SK-N-SH (cell line): ENCODE measurements at regions not wholly inside any gene's neighbourhood (a gene's known extent, or its start where the extent isn't known, plus 50 kb on each side); places are given as distances from the start of the nearest gene placed in this dataset.

Experiments
- CTCF ChIA-PET: fragments of 300-600, 350-600 bp; formaldehyde crosslinking; extraction: SDS; loops from one replicate; lab custom pipeline; 2021; lab: Yijun Ruan, JAX
- POLR2A ChIA-PET: fragments of 350-600 bp; sonication (Branson Sonifier 250); formaldehyde crosslinking; extraction: SDS; loops from one replicate; lab custom pipeline; 2020; ENCODE audit warnings: antibody characterized with exemption, inconsistent platforms; lab: Yijun Ruan, JAX
- DNase-seq: peaks from one replicate; pipeline ENCODE4 v3.0.0; 2012
- H2AFZ ChIP-seq: fragments of 200-600 bp; sonication (generic); 2 replicates; pipeline ENCODE4 v1.8.1; 2016; ENCODE audit warnings: antibody characterized with exemption, mild to moderate bottlenecking, low read depth
- H3F3A ChIP-seq: fragments of 200-600 bp; sonication (generic); replicated peaks from 2 replicates; pipeline ENCODE3; 2016; ENCODE audit warnings: antibody characterized with exemption, mild to moderate bottlenecking; ENCODE audit not compliant: insufficient read depth
- H3K27ac ChIP-seq, 2 experiments: fragments of 200-500 bp in 1 of 2; fragments of 200-600 bp in 1 of 2; sonication (Bioruptor generic) in 1 of 2; sonication (generic), shearing (Covaris generic) in 1 of 2; 2 replicates each; pipeline versions ENCODE4 v1.5.1 to v1.6.1; 2014 to 2016; ENCODE audit warnings: low read depth in 2 of 2, inconsistent platforms in 1 of 2, low read length in 1 of 2, mild to moderate bottlenecking in 1 of 2, mixed read lengths in 1 of 2
- H3K27me3 ChIP-seq: fragments of 200-600 bp; sonication (generic), shearing (Covaris generic); 2 replicates; pipeline ENCODE4 v1.6.1; 2016; ENCODE audit warnings: mixed run types; ENCODE audit not compliant: insufficient read depth
- H3K36me3 ChIP-seq, 2 experiments: fragments of 200-500 bp in 1 of 2; fragments of 200-600 bp in 1 of 2; sonication (Bioruptor generic) in 1 of 2; sonication (generic) in 1 of 2; replicated peaks in 1 of 2; 2 replicates each; pipeline versions ENCODE3 to v1.5.1; 2014 to 2016; ENCODE audit warnings: low read length in 1 of 2, mild to moderate bottlenecking in 1 of 2; ENCODE audit not compliant: insufficient read depth in 2 of 2, control insufficient read depth in 1 of 2
- H3K4me1 ChIP-seq, 2 experiments: fragments of 200-500 bp in 1 of 2; fragments of 200-600 bp in 1 of 2; sonication (Bioruptor generic) in 1 of 2; sonication (generic), shearing (Covaris generic) in 1 of 2; 2 replicates each; pipeline versions ENCODE4 v1.5.1 to v1.6.1; 2014 to 2016; ENCODE audit warnings: low read depth in 1 of 2, low read length in 1 of 2, mixed run types in 1 of 2; ENCODE audit not compliant: insufficient read depth in 2 of 2, control insufficient read depth in 1 of 2
- H3K4me2 ChIP-seq: fragments of 200-600 bp; sonication (generic), shearing (Covaris generic); 2 replicates; pipeline ENCODE4 v1.6.1; 2017; ENCODE audit warnings: mixed run types
- H3K4me3 ChIP-seq, 2 experiments: fragments of 200-500 bp in 1 of 2; fragments of 200-600 bp in 1 of 2; sonication (Bioruptor generic) in 1 of 2; sonication (generic), shearing (Covaris generic) in 1 of 2; 2 replicates each; pipeline versions ENCODE4 v1.5.1 to v1.8.1; 2014 to 2016; ENCODE audit warnings: low read depth in 2 of 2, inconsistent platforms in 1 of 2, low read length in 1 of 2, mild to moderate bottlenecking in 1 of 2, mixed read lengths in 1 of 2, moderate library complexity in 1 of 2
- H3K79me2 ChIP-seq: fragments of 200-600 bp; sonication (generic); 2 replicates; pipeline ENCODE4 v1.8.1; 2017; ENCODE audit warnings: mild to moderate bottlenecking; ENCODE audit not compliant: insufficient read depth
- H3K9ac ChIP-seq: fragments of 200-600 bp; sonication (generic); 2 replicates; pipeline ENCODE4 v1.6.1; 2017; ENCODE audit warnings: mixed run types
- H3K9me2 ChIP-seq: fragments of 200-600 bp; sonication (generic); 2 replicates; pipeline ENCODE4 v1.6.1; 2017; ENCODE audit warnings: mixed run types
- H3K9me3 ChIP-seq: fragments of 200-600 bp; sonication (generic); 2 replicates; pipeline ENCODE4 v1.6.1; 2017; ENCODE audit warnings: mixed run types, mild to moderate bottlenecking, moderate library complexity
- H4K20me1 ChIP-seq: fragments of 200-600 bp; sonication (generic); 2 replicates; pipeline ENCODE4 v1.6.1; 2017; ENCODE audit warnings: mild to moderate bottlenecking, mixed run types; ENCODE audit not compliant: insufficient read depth
- ELF1 ChIP-seq: IDR thresholded peaks from 2 replicates; pipeline ENCODE4 v1.4.0; 2012
- EP300 ChIP-seq, 2 experiments: IDR thresholded peaks; 2 replicates each; pipeline versions ENCODE4 v1.4.0 to v1.6.1; 2012; ENCODE audit warnings: borderline replicate concordance in 1 of 2, low read depth in 1 of 2, low read length in 1 of 2
- FOSL2 ChIP-seq: IDR thresholded peaks from 2 replicates; pipeline ENCODE4 v1.4.0; 2012; ENCODE audit warnings: low read depth, mild to moderate bottlenecking, moderate library complexity, borderline replicate concordance
- GABPA ChIP-seq: IDR thresholded peaks from 2 replicates; pipeline ENCODE4 v1.4.0; 2012; ENCODE audit warnings: low read depth, mild to moderate bottlenecking
- GATA2 ChIP-seq: sonication (generic); formaldehyde crosslinking; IDR thresholded peaks from 2 replicates; pipeline ENCODE4 v1.5.0; 2020; ENCODE audit warnings: mild to moderate bottlenecking, missing genetic modification reagents
- JUND ChIP-seq: IDR thresholded peaks from 2 replicates; pipeline ENCODE4 v1.4.0; 2012
- NRF1 ChIP-seq: IDR thresholded peaks from 2 replicates; pipeline ENCODE4 v1.6.1; 2012; ENCODE audit warnings: low read depth, mild to moderate bottlenecking, low read length
- POLR2AphosphoS5 ChIP-seq: IDR thresholded peaks from 2 replicates; pipeline ENCODE4 v1.6.1; 2012; ENCODE audit warnings: low read depth, low read length
- RAD21 ChIP-seq: IDR thresholded peaks from 2 replicates; pipeline ENCODE4 v1.6.1; 2012; ENCODE audit warnings: mild to moderate bottlenecking, low read length
- RFX5 ChIP-seq: IDR thresholded peaks from 2 replicates; pipeline ENCODE4 v1.6.1; 2012; ENCODE audit warnings: mild to moderate bottlenecking, improper control_type of control experiment, low read length
- RXRA ChIP-seq: IDR thresholded peaks from 2 replicates; pipeline ENCODE4 v1.4.0; 2012; ENCODE audit warnings: low read depth, mild to moderate bottlenecking, borderline replicate concordance
- SMC3 ChIP-seq: IDR thresholded peaks from 2 replicates; pipeline ENCODE4 v1.6.1; 2012; ENCODE audit warnings: low read depth, low read length, improper control_type of control experiment
- TAF1 ChIP-seq: IDR thresholded peaks from 2 replicates; pipeline ENCODE4 v1.6.1; 2012; ENCODE audit warnings: low read depth, mild to moderate bottlenecking, low read length, moderate library complexity, borderline replicate concordance
- USF2 ChIP-seq: fragments of 150-350 bp; IDR thresholded peaks from 2 replicates; pipeline ENCODE4 v1.6.1; 2017; ENCODE audit warnings: antibody characterized with exemption, low read length, low read depth, borderline replicate concordance
- YY1 ChIP-seq: IDR thresholded peaks from 2 replicates; pipeline ENCODE4 v1.4.0; 2012; ENCODE audit warnings: low read depth, mild to moderate bottlenecking
- WGBS: methylation state at CpG from one replicate; pipeline ENCODE4 v1.1.6; 2017; ENCODE audit warnings: low lambda C conversion rate; 5-methylcytosine and 5-hydroxymethylcytosine counted together

DNA sequence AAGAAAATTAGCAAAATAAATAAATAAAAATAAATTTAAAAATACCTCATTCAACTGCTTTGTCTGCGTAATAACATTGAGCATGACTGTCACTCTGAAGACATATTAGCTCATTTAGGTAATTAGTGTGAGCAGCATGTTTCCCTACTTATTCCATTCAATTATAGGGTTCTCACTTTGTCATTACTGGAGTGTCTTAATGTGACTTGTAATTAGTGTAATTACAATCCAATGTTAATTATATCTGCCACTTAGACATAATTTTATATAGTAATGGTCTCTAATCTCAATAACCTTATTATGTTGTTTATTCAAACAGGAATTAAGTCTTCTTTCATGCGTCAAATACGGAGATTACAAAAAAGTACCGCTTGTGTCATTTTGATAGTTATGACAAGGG, 893.9 kb upstream of the ACVR2A start:
- 41% methylated on average over 4 of the region's 4 CpGs for WGBS
- POLR2A ChIA-PET: no interaction called here

GRCh38 chr2:146950361-146950760, 894.5 kb upstream of the ACVR2A start:
- no peak for DNase-seq
- CTCF ChIA-PET: interaction anchor here (1.6 kb wide), 1 partner anchor 18 kb away, joined by 3 read pairs; no protein-coding TSS in a partner anchor

More for the DNA sequence above, 893.9 kb upstream of the ACVR2A start:
- Histone ChIP-seq H3K36me3 (no peaks in the 10 kb centered on the region), H3K27ac (no peak overlapping the region), H3K4me2 (no peak overlapping the region), H3K9me3 (no peaks in the 10 kb centered on the region), H3K27me3 (no peaks in the 10 kb centered on the region), H2AFZ (no peak overlapping the region), H3K4me3 (no peak overlapping the region), H3K79me2 (no peaks in the 10 kb centered on the region), H4K20me1 (no peaks in the 10 kb centered on the region), H3K9ac (no peak overlapping the region), H3K9me2 (no peaks in the 10 kb centered on the region), H3K4me1 (no peaks in the 10 kb centered on the region), H3F3A (no peaks in the 10 kb centered on the region)
- DNase-seq: no peak
- CTCF ChIA-PET: no interaction called here
- no peak for TF ChIP-seq POLR2AphosphoS5
- no peak for TF ChIP-seq FOSL2
- no peak for TF ChIP-seq GATA2 (CRISPR knock-in tag)
- no peak for TF ChIP-seq GABPA
- TF ChIP-seq USF2: no peak
- no peak for TF ChIP-seq ELF1
- no peak for TF ChIP-seq RAD21
- no peak for TF ChIP-seq YY1
- no peak for TF ChIP-seq TAF1
- no peak for TF ChIP-seq RFX5
- TF ChIP-seq SMC3: no peak
- TF ChIP-seq NRF1: no peak
- TF ChIP-seq EP300 (IDR thresholded peaks at IDR 0.05; ENCODE audit: borderline replicate concordance in 1 of 2, low read depth in 1 of 2, low read length in 1 of 2): no peak
- no peak for TF ChIP-seq RXRA

More at GRCh38 chr2:146950361-146950760, 894.5 kb upstream of the ACVR2A start:
- no peaks in the 10 kb centered on the region for H3K9me3 ChIP-seq
- no peak overlapping the region for H3K4me3 ChIP-seq
- H3K79me2 ChIP-seq: no peaks in the 10 kb centered on the region
- no peaks in the 10 kb centered on the region for H3K9me2 ChIP-seq
- H3K4me1 ChIP-seq: no peaks in the 10 kb centered on the region
- H3K9ac ChIP-seq: no peak overlapping the region
- H3K27ac ChIP-seq: no peak overlapping the region
- H3K4me2 ChIP-seq: no peak overlapping the region
- no peaks in the 10 kb centered on the region for H3K27me3 ChIP-seq
- TF ChIP-seq RXRA (no peak), JUND (no peak), ELF1 (no peak)
- H4K20me1 ChIP-seq: no peaks in the 10 kb centered on the region
- POLR2A ChIA-PET: no interaction called here
- H2AFZ ChIP-seq: no peak overlapping the region
- H3F3A ChIP-seq: no peaks in the 10 kb centered on the region
- H3K36me3 ChIP-seq: no peaks in the 10 kb centered on the region
- 59% methylated on average over 3 of the region's 3 CpGs for whole genome bisulfite sequencing
